Erythroblast (primary cell): ENCODE measurements at regions not wholly inside any gene's neighbourhood (a gene's known extent, or its start where the extent isn't known, plus 50 kb on each side); places are given as distances from the start of the nearest gene placed in this dataset.

Experiments used
- DNase-seq, 2 experiments: peaks; one replicate each; lab custom pipeline; 2025; lab: John Stamatoyannopoulos, UW
- GATA1 ChIP-seq: IDR thresholded peaks from 2 replicates; pipeline ENCODE4 v1.6.1; 2011; ENCODE audit warnings: low read depth, mild to moderate bottlenecking, control low read depth, low read length, moderate library complexity
- POLR2A ChIP-seq: IDR thresholded peaks from 2 replicates; pipeline ENCODE4 v1.6.1; 2011; ENCODE audit warnings: mild to moderate bottlenecking, low read length

- no peak for TF ChIP-seq POLR2A
- no peak for TF ChIP-seq GATA1
- no peak for DNase-seq
These were observed 90.5 kb upstream of the CCDC150 start for GRCh38 chr2:196549052-196549451.

DNA sequence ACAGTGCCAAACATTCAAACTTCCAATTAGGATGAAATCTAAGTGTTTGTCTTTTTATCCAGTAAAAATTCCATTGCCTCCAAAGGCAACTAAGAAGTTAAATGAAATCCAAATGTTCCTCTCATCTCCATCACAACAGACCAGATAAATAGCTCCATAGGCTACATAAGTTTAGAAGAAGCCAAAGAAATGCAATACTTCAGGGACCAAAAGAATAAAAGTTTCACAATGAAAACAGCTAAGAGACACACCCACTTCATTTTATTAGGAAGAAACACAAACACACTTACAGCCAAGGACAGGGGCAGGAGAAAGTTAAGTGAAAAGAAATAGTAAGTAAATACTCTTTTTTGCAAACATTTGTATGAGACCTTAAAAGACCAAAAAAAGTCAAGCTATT lies 88.5 kb upstream of the CCDC150 start:
- TF ChIP-seq GATA1, result no peak
- no peak for TF ChIP-seq POLR2A
- no peak for DNase-seq

DNA sequence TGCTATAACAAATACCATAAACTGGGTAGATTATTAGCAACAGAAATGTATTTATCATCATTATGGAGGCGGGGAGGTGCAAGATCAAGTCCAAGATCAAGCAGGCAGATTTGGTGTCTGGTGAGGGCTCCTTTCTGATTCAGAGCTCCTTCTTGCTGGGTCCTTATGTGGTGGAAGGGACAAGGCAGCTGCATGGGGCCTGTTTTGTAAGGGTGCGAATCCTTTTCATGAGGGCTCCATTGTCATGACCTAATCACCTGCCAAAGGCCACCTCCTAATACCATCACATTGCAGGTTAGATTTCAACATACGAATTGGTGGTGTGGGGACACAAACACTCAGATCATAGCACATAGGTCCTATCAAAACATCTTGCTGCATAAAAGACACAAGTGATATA lies 84.4 kb upstream of the CCDC150 start:
- TF ChIP-seq GATA1, result no peak
- TF ChIP-seq POLR2A, result no peak
- no peak for DNase-seq

- DNase-seq, result no peak
- TF ChIP-seq GATA1 (no peak), POLR2A (no peak)
These were observed 83.8 kb upstream of the CCDC150 start for GRCh38 chr2:196555726-196556125.

DNA sequence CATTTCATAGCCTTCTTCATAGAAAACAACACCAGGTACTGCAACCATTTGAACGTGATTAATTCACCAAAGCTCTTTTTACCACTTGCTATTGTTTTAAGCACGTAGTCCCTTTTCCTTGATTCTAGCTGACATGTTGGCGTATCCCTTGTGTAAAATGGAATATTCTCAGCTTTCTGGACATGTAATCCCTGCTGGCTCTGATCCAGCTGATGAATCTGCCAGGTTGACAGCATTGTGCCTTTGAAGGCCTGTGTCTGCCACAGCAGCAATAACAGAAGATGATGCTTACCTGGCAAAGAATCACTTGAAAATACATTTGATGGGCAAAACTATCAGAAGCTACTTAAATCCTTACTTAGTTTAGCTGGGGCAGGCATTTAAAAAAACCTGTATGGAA lies 81.0 kb upstream of the CCDC150 start:
- no peak for TF ChIP-seq GATA1
- TF ChIP-seq POLR2A, result no peak
- DNase-seq, result no peak

GRCh38 chr2:196563876-196564275 lies 75.6 kb upstream of the CCDC150 start:
- DNase-seq, result no peak
- no peak for TF ChIP-seq POLR2A
- TF ChIP-seq GATA1, result no peak

DNA sequence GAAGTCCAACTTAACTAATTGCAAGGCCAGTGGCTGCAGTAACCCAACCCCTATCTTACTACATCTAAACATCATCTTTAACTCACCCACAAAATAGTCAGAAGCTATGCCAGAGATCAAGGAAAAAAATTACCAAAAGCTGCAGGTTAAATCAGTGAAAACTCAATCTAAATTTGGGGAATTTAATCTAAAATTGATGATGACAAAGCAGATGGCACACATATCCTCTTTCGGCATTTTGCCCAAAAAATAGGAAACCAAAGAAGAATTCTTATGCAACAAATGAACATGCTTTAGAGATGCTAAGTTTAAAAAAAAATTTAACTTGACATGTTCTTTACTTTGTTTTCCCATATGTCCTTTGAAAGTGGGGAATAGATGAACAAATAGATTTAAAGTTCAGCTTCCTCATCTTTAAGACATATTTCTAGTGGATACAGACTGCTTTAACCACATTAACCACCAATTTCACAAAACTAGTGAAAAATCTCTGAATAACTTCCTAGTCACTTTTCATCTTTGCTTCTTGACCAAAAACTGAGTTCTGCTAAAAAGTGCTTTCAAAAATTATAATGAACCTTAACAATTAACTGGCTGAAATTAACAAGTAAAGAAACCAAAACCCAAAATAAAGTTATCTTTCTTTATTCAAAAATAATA lies 74.3 kb upstream of the CCDC150 start:
- no peak for DNase-seq

GRCh38 chr2:196565982-196566381 lies 73.5 kb upstream of the CCDC150 start:
- TF ChIP-seq POLR2A (no peak), GATA1 (no peak)

More for the DNA sequence above, 74.3 kb upstream of the CCDC150 start:
- no peak for TF ChIP-seq GATA1
- TF ChIP-seq POLR2A, result no peak

DNA sequence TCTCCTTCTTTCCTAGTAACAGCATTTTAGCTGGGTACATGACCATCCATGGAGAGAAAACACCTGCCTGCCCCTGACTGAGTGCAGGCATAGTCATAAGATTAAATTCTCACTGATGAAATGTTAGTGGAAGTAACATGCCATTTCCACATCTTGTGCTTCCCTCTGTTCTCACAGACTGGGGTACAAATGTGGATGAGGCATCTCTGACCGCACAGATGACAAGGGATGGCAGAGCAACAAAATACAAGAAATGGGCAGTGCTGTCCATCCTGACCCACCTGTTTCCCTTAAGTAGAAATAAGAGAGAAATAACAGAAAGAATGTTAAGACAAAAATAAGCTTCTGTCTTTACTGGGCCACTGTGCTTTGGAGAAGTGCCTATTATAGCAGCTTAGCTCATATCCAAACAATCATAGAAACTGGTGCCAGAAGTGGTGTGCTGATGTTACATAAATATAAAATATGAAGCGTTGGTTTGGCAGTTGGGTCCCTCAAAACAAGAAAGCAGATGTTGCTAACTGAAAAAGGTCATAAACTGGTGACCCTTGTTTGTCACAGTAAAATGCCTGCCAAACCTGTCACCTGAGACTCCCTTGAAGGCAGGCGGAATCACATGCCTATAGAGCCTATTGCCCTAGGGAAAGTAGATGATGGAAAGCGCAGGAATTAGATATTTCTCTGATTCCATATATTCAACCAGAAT lies 72.4 kb upstream of the CCDC150 start:
- DNase-seq, result no peak
- no peak for TF ChIP-seq POLR2A
- TF ChIP-seq GATA1, result no peak

More at GRCh38 chr2:196565982-196566381, 73.5 kb upstream of the CCDC150 start:
- no peak for DNase-seq

DNA sequence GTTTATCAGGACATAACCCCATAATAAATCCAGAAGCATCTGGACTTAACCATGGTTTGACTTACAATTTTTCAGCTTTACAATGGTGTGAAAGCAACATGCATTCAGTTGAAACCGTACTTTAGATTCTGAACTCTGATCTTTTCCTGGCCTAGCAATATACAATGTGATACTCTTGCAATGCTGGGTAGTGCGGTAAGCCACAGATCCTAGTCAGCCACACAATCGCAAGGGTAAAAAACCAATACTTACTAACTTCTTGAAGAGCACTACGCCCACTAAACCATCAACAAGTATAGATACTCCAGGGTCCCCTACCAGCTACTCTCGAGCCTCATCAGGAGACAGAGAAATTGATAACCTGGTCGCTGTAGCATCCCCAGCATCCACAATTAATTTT lies 71.0 kb upstream of the CCDC150 start:
- no peak for TF ChIP-seq GATA1
- TF ChIP-seq POLR2A, result no peak
- no peak for DNase-seq

DNA sequence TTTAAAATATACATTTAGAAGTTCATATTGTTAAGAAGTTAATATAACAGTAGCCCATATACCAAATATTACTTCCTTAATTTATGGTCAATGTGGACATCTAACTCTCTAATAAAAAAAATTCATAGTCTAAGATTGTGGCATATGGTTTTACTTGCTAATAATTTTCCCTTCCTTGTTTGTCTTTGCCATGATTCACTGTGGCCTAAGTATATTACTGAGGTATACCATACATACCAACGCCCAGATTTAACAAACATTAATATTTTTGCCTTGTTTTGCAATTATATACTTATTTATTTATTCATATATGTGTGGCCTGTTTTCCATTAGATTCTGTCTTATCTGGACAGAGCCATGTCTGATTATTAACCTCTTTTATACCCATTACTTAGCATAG lies 54.6 kb upstream of the CCDC150 start:
- no peak for TF ChIP-seq GATA1
- no peak for TF ChIP-seq POLR2A
- DNase-seq, result no peak

DNA sequence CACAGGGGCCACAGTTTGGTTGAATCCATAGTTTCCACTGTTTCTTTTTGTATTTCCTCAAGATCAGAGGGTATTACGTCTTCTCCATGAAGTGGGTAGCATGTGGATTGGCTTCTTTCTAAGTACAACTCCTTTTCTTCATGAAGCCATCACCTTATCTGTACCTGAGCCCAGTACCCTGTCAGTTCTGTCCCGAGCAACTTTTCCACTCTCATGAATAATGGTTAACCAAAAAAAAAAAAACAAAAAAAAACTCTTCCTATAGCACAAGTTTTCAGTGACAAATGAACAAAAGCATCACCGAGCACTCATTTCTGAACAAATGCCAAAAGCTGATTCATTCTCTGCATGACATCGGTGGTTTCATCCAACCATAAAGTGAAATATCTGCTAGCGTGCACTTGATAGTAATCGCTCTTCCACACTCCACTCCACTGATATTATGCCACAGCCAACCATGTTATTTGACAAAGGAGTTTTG lies 53.0 kb upstream of the CCDC150 start:
- DNase-seq, result peak in 1 of 2 experiments; percentile 28
- TF ChIP-seq GATA1 (no peak), POLR2A (no peak)

DNA sequence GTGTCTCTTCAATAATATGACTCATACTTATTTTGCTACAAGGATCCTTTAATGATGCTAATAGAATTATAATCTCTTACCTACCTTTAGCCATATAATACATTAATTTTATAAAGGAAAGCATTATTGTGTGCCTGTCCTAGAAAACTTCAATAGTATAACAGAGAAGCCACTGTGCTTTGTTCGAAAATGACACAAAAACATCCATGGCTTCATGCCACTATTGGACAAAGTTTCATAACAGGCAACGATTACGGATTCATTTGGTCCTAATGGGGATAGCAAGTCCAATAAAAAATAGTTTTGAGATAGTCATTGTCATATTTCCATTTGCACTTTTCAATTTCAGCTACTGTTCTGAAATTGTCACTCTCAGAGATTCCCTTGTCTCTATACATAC lies 52.5 kb upstream of the CCDC150 start:
- no peak for TF ChIP-seq GATA1
- TF ChIP-seq POLR2A, result no peak

DNA sequence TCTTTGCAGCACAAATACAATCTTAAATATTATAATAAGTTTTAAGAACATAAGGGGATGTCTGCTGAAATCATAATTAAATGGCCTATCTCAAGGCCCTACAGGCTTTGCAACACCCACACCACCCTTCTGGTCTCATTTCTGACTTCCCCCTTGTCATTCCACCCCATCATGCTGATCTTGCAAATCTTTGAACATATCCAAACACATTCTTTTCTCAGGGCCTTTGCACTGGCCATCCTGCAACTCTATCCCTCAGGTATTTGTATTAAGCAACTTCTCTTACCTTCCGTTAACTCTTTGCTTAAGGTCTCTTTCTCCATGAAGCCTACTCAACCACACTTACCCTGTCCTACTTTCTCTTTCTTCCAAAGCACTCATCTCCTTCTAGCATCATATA lies 51.8 kb upstream of the CCDC150 start:
- TF ChIP-seq POLR2A (no peak), GATA1 (no peak)
- DNase-seq, result no peak

More for the DNA sequence above, 52.5 kb upstream of the CCDC150 start:
- no peak for DNase-seq

- no peak for DNase-seq
- no peak for TF ChIP-seq GATA1
- TF ChIP-seq POLR2A, result no peak
These were observed 50.1 kb upstream of the CCDC150 start for GRCh38 chr2:196589419-196589818.
